ENCODE measurements at regions not wholly inside any gene's neighbourhood (a gene's known extent, or its start where the extent isn't known, plus 50 kb on each side); places are given as distances from the start of the nearest gene placed in this dataset.

DNA sequence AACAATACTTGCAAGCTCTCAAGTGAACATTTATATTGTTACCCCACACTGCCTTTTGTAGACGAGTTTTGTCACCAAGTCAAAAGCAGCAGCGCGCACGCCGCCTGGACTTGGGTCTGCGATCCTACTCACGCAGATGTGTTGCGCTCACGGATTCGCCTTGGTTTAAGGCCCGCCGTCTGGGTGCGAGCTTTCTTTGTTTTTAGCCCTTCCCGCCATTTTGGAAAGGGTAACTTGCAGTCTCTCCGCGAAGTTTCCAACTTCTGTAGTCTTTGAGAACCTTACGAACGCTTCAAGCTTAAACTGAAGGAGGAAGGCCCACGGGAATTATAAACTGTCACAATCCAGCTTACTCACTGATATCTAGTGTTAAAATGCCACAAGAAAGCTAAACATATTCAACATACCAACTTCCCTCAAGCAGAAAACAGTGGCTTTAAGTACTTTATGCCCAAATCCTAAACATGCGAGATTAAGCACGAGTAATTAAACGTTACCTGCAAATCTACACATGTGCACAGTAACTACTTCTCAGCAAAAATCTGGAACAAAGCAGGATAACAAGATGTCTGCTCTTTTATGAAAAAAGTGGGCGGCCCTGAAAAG, 80.4 kb upstream of the BTN3A2 start:
- Histone ChIP-seq H3K27ac (peak overlapping the region; percentile 99), H3K4me2 (peak overlapping the region; percentile 74), H3K79me2 (ENCODE audit: insufficient read depth, low read depth) (peaks cover 26% of the 10 kb centered on the region; the same call in 1 of the 2 replicates), H2AFZ (ENCODE audit: low read depth) (no peak overlapping the region), H3K36me3 (ENCODE audit: insufficient read depth) (no peaks in the 10 kb centered on the region), H4K20me1 (ENCODE audit: insufficient read depth) (no peaks in the 10 kb centered on the region), H3K4me3 (IDR thresholded peaks at IDR 0.05; ENCODE audit: insufficient read depth, low read depth, low read length) (no peak overlapping the region), H3K9ac (peak overlapping the region; percentile 99), H3K4me1 (ENCODE audit: low read depth, poor library complexity, severe bottlenecking) (peaks cover 33% of the 10 kb centered on the region), H3K27me3 (ENCODE audit: insufficient read depth, low read depth) (no peaks in the 10 kb centered on the region)
- TF ChIP-seq CTCF (conservative IDR thresholded peaks at IDR 0.05; ENCODE audit: low read depth, low read length), result no peak

GRCh38 chr6:26285143-26286134, 79.6 kb upstream of the BTN3A2 start:
- peak overlapping the region; percentile 39 for H2AFZ ChIP-seq (ENCODE audit: low read depth)

DNA sequence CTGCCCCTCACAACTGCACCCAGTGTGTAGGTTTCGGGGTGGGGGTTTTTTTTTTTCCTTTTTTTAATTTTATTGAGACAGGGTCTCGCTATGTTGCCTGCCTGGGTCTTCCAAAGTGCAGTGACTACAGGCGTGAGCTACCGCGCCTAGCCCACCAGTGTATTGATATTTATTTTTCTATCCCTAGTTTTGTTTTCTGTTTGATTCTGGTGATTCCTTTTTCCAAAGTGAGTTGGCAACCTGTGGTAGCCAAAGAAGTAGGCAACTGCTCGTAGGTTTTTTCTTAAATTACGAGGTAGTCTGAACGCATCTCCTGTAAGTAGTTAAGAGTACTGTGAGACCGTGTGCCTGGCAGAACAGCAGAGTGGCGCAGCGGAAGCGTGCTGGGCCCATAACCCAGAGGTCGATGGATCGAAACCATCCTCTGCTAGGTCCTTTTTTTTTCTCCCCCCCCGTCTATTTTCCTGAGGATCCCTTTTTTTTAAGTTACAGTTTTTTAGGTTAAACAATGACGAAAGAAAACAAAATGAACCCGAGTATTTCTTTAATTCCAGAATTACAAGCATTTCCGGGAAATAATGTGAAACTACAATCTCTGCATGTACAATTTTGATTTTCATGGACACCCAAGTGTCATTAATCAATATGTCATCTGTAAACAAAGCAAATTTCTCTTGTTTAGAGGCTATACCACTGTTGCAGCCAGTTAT, 78.7 kb upstream of the BTN3A2 start:
- H4K20me1 ChIP-seq (ENCODE audit: insufficient read depth), result no peaks in the 10 kb centered on the region
- H3K4me1 ChIP-seq (ENCODE audit: low read depth, poor library complexity, severe bottlenecking), result peaks cover 30% of the 10 kb centered on the region
- no peaks in the 10 kb centered on the region for H3K36me3 ChIP-seq (ENCODE audit: insufficient read depth)
- H3K4me2 ChIP-seq, result peak overlapping the region; percentile 74
- no peak overlapping the region for H3K4me3 ChIP-seq (IDR thresholded peaks at IDR 0.05; ENCODE audit: insufficient read depth, low read depth, low read length)
- H3K27ac ChIP-seq, result peak overlapping the region; percentile 99
- H3K27me3 ChIP-seq (ENCODE audit: insufficient read depth, low read depth), result no peaks in the 10 kb centered on the region
- peak overlapping the region; percentile 99 for H3K9ac ChIP-seq
- no peak for TF ChIP-seq CTCF (conservative IDR thresholded peaks at IDR 0.05; ENCODE audit: low read depth, low read length)
- H2AFZ ChIP-seq (ENCODE audit: low read depth), result peak overlapping the region; percentile 39
- peaks cover 26% of the 10 kb centered on the region; the same call in 1 of the 2 replicates for H3K79me2 ChIP-seq (ENCODE audit: insufficient read depth, low read depth)

More at GRCh38 chr6:26285143-26286134, 79.6 kb upstream of the BTN3A2 start:
- Histone ChIP-seq H3K79me2 (ENCODE audit: insufficient read depth, low read depth) (peaks cover 26% of the 10 kb centered on the region; the same call in 1 of the 2 replicates), H3K4me1 (ENCODE audit: low read depth, poor library complexity, severe bottlenecking) (peaks cover 33% of the 10 kb centered on the region), H3K4me3 (IDR thresholded peaks at IDR 0.05; ENCODE audit: insufficient read depth, low read depth, low read length) (no peak overlapping the region), H3K27ac (peak overlapping the region; percentile 99), H3K36me3 (ENCODE audit: insufficient read depth) (no peaks in the 10 kb centered on the region), H3K27me3 (ENCODE audit: insufficient read depth, low read depth) (no peaks in the 10 kb centered on the region), H3K9ac (peak overlapping the region; percentile 99), H4K20me1 (ENCODE audit: insufficient read depth) (no peaks in the 10 kb centered on the region), H3K4me2 (peak overlapping the region; percentile 74)
- TF ChIP-seq CTCF (conservative IDR thresholded peaks at IDR 0.05; ENCODE audit: low read depth, low read length), result 0 out of 2 replicates have a peak, but pooled peaks have one; percentile 15

DNA sequence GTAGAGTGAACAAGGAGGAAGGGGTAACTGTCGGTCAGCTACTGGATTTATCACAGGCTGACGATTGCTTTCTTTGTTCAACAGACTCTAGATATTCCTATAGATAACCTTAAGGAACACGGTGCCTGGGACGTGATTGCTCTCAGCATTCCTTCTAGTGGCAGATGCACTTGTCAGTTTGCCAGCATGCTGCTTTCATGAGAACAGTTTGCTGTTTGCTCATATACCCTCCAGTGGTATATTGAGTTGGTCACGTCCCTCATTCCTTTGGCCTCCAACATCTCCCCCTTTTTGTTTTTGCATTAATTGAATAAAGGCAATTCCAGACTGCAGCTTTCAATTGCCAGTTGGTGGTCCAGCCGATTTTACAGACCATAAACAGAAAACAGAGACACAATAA, 76.8 kb upstream of the BTN3A2 start:
- Histone ChIP-seq H3K4me2 (no peak overlapping the region), H3K79me2 (ENCODE audit: insufficient read depth, low read depth) (peaks cover 19% of the 10 kb centered on the region; the same call in 1 of the 2 replicates), H3K9ac (no peak overlapping the region), H3K27ac (no peak overlapping the region), H3K4me3 (IDR thresholded peaks at IDR 0.05; ENCODE audit: insufficient read depth, low read depth, low read length) (no peak overlapping the region), H4K20me1 (ENCODE audit: insufficient read depth) (no peaks in the 10 kb centered on the region), H3K27me3 (ENCODE audit: insufficient read depth, low read depth) (no peaks in the 10 kb centered on the region), H3K4me1 (ENCODE audit: low read depth, poor library complexity, severe bottlenecking) (peaks cover 13% of the 10 kb centered on the region), H3K36me3 (ENCODE audit: insufficient read depth) (no peaks in the 10 kb centered on the region), H2AFZ (ENCODE audit: low read depth) (no peak overlapping the region)
- no peak for TF ChIP-seq CTCF (conservative IDR thresholded peaks at IDR 0.05; ENCODE audit: low read depth, low read length)
